ENCODE measurements at regions not wholly inside any gene's neighbourhood (a gene's known extent, or its start where the extent isn't known, plus 50 kb on each side); places are given as distances from the start of the nearest gene placed in this dataset.
"Not testable (repeated sequence)": the region's sequence is repeated elsewhere in the genome, so short reads cannot be mapped to it uniquely, and the experiment has no call there.

DNA sequence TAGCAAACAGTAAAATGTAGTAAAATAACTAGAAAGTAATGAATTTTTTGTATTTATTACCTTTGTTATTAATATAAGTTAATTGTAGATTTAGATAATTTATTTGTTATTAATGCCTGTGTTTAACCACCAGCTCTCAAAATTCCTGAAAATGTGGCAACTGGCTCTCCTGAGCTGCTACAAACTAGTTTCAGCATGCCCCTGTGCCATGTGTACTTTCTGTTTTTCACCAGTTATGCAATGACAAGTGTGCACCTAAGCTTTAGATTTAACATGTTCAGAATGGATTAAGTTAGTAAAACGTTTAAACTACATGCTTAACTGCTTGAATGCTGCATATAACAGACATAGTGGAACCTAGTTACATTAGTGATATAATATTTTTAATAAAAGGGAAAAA, 88.1 kb downstream of the POSTN start:
- no peak for TF ChIP-seq JUND (IDR thresholded peaks at IDR 0.05; ENCODE audit: low read depth)
- DNase-seq (ENCODE audit: low read depth in 1 of 2, low spot score in 1 of 2), result no peak
- in situ Hi-C loops (cut with HindIII; ENCODE audit: low pct_unique_long_range_greater_than_20kb, low sequenced_read_pairs), result no loop called here

- in situ Hi-C loops (cut with HindIII; ENCODE audit: low pct_unique_long_range_greater_than_20kb, low sequenced_read_pairs), result no loop called here
- DNase-seq (ENCODE audit: low read depth in 1 of 2, low spot score in 1 of 2), result no peak
- no peak for TF ChIP-seq JUND (IDR thresholded peaks at IDR 0.05; ENCODE audit: low read depth)
Measured at GRCh38 chr13:37505531-37505930, 93.0 kb downstream of the POSTN start.

GRCh38 chr13:37504251-37504650, 94.3 kb downstream of the POSTN start:
- in situ Hi-C loops (cut with HindIII; ENCODE audit: low pct_unique_long_range_greater_than_20kb, low sequenced_read_pairs), result no loop called here
- DNase-seq (ENCODE audit: low read depth in 1 of 2, low spot score in 1 of 2), result no peak
- no peak for TF ChIP-seq JUND (IDR thresholded peaks at IDR 0.05; ENCODE audit: low read depth)

GRCh38 chr13:37503287-37503686, 95.3 kb downstream of the POSTN start:
- TF ChIP-seq JUND (IDR thresholded peaks at IDR 0.05; ENCODE audit: low read depth), result no peak
- no peak for DNase-seq (ENCODE audit: low read depth in 1 of 2, low spot score in 1 of 2)
- in situ Hi-C loops (cut with HindIII; ENCODE audit: low pct_unique_long_range_greater_than_20kb, low sequenced_read_pairs), result no loop called here

GRCh38 chr13:37502303-37502993, 96.1 kb downstream of the POSTN start:
- DNase-seq (ENCODE audit: low read depth in 1 of 2, low spot score in 1 of 2); in situ Hi-C loops (cut with HindIII; ENCODE audit: low pct_unique_long_range_greater_than_20kb, low sequenced_read_pairs): not testable (repeated sequence)

GRCh38 chr13:37501187-37501586, 97.4 kb downstream of the POSTN start:
- no peak for TF ChIP-seq JUND (IDR thresholded peaks at IDR 0.05; ENCODE audit: low read depth)
- in situ Hi-C loops (cut with HindIII; ENCODE audit: low pct_unique_long_range_greater_than_20kb, low sequenced_read_pairs), result no loop called here
- no peak for DNase-seq (ENCODE audit: low read depth in 1 of 2, low spot score in 1 of 2)

GRCh38 chr13:37495046-37495445, 103.5 kb downstream of the POSTN start:
- in situ Hi-C loops (cut with HindIII; ENCODE audit: low pct_unique_long_range_greater_than_20kb, low sequenced_read_pairs), result no loop called here
- no peak for DNase-seq (ENCODE audit: low read depth in 1 of 2, low spot score in 1 of 2)
- TF ChIP-seq JUND (IDR thresholded peaks at IDR 0.05; ENCODE audit: low read depth), result no peak

DNA sequence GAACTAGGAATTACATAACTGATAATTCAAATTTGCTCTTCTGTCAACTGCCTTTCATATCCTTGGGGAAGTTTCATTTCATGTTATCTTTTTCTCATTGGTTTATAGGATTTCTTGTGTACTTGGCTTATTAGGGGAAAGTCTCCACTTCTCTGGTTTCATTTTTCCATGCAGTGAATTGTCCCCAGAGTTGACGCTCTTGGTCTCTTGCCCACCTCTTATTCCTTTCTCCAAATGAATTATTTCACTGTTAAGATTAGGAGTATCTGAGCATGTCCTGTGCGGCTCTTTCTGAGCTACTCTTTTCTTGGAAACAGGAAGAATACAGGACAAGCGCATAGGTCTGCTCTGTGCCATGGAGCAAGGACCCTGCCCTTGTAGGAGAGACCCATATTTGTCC, 104.8 kb downstream of the POSTN start:
- no peak for TF ChIP-seq JUND (IDR thresholded peaks at IDR 0.05; ENCODE audit: low read depth)
- in situ Hi-C loops (cut with HindIII; ENCODE audit: low pct_unique_long_range_greater_than_20kb, low sequenced_read_pairs), result no loop called here

DNA sequence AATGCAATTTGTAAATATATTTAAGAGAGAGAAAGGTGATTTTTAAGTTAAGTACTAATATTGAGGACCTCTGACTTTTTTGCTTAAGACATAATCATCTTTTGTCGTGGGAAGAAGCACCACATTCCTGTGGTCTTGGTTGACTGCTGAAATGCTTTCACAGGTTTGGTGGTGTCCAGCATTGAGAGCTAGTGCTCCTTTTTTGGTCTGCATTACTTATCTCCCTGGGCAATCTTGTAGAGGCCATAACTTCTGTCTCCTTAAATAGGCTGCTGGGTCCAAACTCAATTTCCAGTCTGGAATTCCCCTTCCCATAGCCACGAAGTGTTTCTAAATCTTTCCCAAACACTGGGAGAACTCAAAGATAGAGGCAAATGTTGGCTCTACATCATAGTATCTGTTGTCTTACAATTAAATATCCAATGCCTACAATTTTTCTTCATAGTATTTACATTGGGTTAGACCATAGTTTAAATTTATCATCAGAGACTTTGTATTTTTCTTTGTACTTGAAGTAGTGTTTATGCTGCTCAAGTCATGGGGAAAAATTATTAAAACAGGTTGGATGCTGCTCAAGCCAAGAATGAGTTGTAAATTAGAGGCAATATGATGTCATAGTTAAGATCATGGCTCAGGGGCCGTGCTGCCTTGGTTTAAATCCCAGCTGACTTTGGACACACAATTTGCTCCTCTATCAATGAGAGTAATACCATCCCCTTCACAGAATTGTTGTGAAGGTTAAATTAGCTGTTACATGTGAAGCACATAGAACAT, 105.6 kb downstream of the POSTN start:
- TF ChIP-seq JUND (IDR thresholded peaks at IDR 0.05; ENCODE audit: low read depth), result no peak
- no peak for DNase-seq (ENCODE audit: low read depth in 1 of 2, low spot score in 1 of 2)
- in situ Hi-C loops (cut with HindIII; ENCODE audit: low pct_unique_long_range_greater_than_20kb, low sequenced_read_pairs), result no loop called here

More for the DNA sequence above, 104.8 kb downstream of the POSTN start:
- DNase-seq (ENCODE audit: low read depth in 1 of 2, low spot score in 1 of 2), result no peak

- no peak for TF ChIP-seq JUND (IDR thresholded peaks at IDR 0.05; ENCODE audit: low read depth)
- in situ Hi-C loops (cut with HindIII; ENCODE audit: low pct_unique_long_range_greater_than_20kb, low sequenced_read_pairs), result no loop called here
- DNase-seq (ENCODE audit: low read depth in 1 of 2, low spot score in 1 of 2), result no peak
Measured at GRCh38 chr13:37492075-37492474, 106.5 kb downstream of the POSTN start.

GRCh38 chr13:37491661-37492060, 106.9 kb downstream of the POSTN start:
- in situ Hi-C loops (cut with HindIII; ENCODE audit: low pct_unique_long_range_greater_than_20kb, low sequenced_read_pairs), result no loop called here
- TF ChIP-seq JUND (IDR thresholded peaks at IDR 0.05; ENCODE audit: low read depth), result no peak
- no peak for DNase-seq (ENCODE audit: low read depth in 1 of 2, low spot score in 1 of 2)

DNA sequence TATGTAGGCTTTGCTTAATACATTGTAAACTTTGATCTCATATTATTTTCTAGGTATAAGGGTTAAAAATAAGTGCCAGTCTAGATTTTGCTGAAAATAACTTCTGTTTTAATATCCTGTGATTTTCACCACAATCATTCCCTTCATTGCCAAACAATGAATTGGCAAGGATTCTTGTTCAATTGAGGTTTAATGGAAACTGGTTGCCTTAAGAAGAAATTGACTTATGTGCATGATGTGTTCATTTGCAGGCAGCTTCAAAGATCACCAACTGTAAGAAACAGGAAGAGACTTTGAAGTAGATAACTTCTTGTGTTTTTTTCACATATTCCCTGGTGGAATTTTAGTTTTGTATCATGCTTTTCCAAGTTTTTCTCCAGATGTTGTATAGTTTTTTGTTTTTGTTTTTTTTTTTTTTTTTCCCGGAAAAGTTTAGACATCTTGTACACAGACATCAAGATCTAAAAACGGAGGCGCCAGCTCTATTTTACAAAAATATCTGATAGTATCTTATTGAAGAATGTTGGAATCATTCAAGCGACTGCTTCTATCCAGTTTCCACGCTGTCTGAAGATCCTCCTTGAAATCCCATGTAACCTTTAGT, 108.3 kb downstream of the POSTN start:
- in situ Hi-C loops (cut with HindIII; ENCODE audit: low pct_unique_long_range_greater_than_20kb, low sequenced_read_pairs), result no loop called here
- no peak for TF ChIP-seq JUND (IDR thresholded peaks at IDR 0.05; ENCODE audit: low read depth)
- no peak for DNase-seq (ENCODE audit: low read depth in 1 of 2, low spot score in 1 of 2)

DNA sequence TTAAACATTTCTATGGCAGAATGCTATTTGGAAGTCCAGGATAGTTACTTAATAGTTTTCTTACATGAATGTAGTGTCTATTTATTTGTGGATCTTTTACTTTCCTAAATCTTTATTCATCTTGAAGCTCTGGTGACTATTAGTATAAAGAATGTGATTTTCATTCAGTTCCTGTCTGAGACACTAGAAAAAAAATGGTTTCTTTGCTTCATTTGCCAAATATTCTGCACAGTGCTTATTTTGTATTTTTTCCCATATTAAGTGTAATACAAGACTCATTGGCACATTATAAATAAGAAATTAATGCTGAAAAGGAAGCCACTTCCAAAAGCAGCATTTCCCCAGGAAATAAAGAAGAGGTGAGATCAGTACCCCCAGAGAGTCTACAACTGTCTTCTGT, 109.8 kb downstream of the POSTN start:
- in situ Hi-C loops (cut with HindIII; ENCODE audit: low pct_unique_long_range_greater_than_20kb, low sequenced_read_pairs), result no loop called here
- DNase-seq (ENCODE audit: low read depth in 1 of 2, low spot score in 1 of 2), result no peak
- TF ChIP-seq JUND (IDR thresholded peaks at IDR 0.05; ENCODE audit: low read depth), result no peak
